HG03460 (cell line): ENCODE measurements at regions not wholly inside any gene's neighbourhood (a gene's known extent, or its start where the extent isn't known, plus 50 kb on each side); places are given as distances from the start of the nearest gene placed in this dataset.
"Not testable (repeated sequence)": the region's sequence is repeated elsewhere in the genome, so short reads cannot be mapped to it uniquely, and the experiment has no call there.

ENCODE experiments used
- ATAC-seq: cut with Tn5 transposase; IDR thresholded peaks from one replicate; pipeline ENCODE4 v1.9.1; 2021; ENCODE audit not compliant: unreplicated experiment

DNA sequence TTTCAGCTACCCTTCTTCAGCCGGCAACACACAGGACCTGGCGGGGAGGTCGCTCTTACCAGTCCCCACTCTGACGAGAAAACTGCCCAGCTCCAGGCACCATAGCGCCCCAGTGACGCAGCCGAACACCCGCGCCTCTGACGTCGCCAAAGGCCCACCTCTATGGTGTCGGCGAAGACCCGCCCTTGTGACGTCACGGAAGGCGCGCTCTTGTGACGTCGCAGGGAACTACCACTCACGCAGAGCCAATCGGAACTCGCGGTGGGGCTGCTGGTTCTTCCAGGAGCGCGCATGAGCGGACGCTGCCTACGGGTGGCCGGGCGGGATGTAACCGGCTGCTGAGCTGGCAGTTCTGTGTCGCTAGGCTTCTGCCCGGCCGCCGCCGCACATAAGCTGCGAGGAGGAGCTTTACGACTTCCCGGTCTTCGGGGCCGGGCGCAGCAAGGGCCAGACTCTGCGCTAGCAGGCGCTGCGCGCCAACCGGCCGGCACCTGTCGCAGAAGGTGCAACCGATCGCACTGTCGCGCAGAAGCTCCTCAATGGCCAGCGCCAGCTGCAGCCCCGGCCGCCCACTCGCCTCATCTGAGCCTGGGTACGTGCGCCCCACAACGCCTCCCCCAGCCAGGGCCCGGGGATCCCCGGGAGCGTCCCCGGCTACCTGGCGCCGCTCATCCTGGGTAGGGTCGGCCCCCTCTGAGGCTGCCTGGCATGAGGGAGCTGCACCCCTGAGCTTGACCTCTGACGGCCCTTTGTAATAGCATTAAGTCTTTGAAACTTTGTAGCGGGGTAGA, 121.3 kb upstream of the FBXO28 start:
- ATAC-seq = peak; percentile 100

DNA sequence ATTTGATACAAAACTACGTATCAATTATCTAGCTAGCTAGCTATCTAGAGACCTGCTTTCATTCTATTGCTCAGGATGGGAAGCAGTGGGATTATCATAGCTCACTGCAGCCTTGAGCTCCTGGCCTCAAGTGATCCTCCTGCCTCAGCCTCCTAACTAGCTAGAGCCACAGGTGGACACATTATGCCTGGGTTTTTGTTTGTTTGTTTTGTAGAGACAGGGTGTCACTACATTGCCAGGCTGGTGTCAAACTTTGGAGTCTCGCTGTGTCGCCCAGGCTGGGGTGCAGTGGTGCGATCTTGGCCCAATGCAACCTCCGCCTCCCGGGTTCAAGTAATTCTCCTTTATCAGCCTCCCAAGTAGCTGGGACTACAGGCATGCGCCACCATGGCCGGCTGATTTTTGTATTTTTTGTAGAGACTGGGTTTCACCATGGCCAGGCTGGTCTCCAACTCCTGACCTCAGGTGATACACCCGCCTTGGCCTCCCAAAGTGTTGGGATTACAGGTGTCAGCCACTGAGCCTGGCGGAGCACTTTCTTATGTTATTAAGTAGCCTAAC, 122.5 kb upstream of the FBXO28 start:
- ATAC-seq = not testable (repeated sequence)

DNA sequence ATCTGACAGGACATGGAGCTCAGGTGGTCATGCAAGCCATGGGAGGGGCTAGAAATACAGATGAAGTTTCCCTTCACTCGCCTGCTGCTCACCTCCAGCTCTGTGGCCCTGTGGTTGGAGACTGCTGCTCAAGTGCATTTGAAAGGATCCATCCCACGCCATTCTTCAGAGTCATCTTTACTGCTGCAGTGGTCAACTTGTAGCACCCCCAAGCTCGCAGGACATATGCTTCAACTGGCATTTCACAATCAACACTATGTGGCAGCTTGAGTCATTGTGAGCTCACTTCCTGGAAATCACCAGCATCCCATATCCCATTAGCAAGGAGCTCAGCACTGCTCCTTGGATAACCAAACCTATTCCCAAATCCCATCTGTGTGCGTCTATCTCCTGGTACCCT, 116.2 kb upstream of the TP53BP2 start:
- ATAC-seq = not testable (repeated sequence)

DNA sequence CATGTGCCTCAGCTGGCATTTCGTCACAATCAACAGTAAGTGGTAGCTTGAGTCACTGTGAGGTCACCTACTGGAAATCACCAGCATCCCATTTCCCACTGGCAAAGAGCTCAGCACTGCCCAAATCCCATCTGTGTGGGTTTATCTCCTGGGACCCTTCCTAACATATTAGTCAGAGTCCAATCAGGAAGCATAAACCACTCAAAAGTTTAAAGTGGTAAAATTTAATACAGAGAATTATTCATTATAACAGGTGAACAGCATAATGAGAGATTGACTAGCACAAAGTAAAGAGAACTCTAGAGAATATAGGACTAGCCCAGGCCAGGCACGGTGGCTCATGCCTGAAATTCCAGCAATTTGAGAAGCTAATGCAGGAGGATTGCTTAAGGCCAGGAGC, 107.1 kb upstream of the TP53BP2 start:
- not testable (repeated sequence) for ATAC-seq

DNA sequence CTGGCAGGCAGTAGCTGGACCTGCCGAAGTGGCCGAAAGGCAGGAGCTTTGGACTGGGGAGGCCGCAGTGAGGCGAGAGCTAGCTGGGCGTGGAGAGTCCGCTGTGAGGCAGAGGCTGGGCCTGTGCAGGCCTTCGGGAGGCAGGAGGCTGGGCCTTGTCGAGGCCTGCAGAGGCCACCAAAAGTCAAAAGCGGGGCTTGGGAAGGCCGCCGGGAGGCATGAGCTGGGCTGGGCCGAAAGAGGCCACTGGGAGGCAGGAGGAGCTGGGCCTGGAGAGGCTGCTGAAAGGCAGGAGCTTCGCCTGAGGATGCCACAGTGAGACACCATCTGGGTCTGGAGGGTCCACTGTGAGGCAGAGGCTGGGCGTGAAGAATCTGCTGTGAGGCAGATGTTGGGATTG, 105.8 kb upstream of the TP53BP2 start:
- not testable (repeated sequence) for ATAC-seq

DNA sequence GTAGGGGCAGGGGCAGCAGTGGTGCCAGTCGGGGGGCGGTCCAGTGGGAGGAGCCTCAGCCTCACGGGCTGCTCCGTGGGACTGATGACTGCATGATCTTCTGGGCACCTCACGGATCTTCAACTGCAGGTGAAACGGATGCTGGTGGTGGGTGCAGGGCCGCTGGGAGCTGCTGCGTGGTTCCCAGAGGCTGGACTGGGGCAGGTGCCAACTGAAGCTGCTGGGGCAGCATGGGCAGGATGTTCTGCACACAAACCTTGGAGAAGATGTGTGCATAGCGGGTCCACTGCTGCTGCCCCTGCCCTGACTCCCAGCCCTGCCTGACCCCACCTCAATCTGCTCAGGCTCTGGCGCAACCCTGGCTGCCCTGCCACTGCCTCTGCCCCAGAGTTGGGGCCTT, 104.2 kb upstream of the TP53BP2 start:
- not testable (repeated sequence) for ATAC-seq

GRCh38 chr1:223948041-223948440, 102.3 kb upstream of the TP53BP2 start:
- ATAC-seq = not testable (repeated sequence)

- not testable (repeated sequence) for ATAC-seq
Measured at GRCh38 chr1:223936592-223936991, 90.8 kb upstream of the TP53BP2 start.

GRCh38 chr1:223931476-223931875, 85.7 kb upstream of the TP53BP2 start:
- not testable (repeated sequence) for ATAC-seq

DNA sequence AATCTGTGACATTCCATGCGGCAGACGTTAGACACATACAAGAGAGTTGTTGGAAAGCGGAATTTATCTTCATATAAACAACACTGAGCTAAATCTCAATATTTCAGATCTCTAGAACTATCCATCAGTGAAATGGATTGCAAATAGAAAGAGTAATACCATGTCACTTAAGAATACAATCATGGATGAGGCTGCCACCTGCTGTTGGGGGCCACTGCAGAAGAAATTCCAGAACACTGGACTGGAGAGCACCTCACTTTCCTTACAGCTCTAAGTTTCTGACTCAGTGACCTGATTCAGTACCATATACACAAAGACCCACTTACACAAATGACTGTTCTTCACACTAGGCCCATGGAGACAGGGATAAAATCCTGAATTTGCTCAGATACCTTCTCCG, 75.1 kb upstream of the TP53BP2 start:
- not testable (repeated sequence) for ATAC-seq

- ATAC-seq = not testable (repeated sequence)
Measured at GRCh38 chr1:223915476-223915875, 69.7 kb upstream of the TP53BP2 start.

DNA sequence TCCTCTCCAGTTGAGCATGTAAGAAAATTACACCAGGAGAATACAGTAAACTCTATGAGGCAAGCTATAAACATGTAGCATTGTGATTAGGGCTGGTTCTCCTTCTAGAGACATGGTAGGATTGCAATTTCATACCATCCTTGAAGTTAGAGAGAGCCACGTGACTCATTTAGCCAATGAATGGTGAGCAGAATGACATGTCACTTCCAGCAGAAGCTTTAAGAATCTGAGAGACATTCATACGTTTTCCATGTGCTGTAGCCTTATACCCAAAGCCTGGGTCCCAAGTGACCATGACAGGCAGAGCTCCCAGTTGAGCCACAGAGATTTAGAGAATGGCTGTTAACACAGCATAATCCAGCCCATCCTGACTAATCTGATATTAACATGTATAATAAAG, 68.0 kb upstream of the TP53BP2 start:
- ATAC-seq = not testable (repeated sequence)

GRCh38 chr1:223907943-223908587, 62.3 kb upstream of the TP53BP2 start:
- ATAC-seq = not testable (repeated sequence)

- ATAC-seq = not testable (repeated sequence)
Measured at GRCh38 chr1:223903221-223903620, 57.5 kb upstream of the TP53BP2 start.

GRCh38 chr1:223899775-223900174, 54.0 kb upstream of the TP53BP2 start:
- not testable (repeated sequence) for ATAC-seq

GRCh38 chr1:223897097-223897496, 51.4 kb upstream of the TP53BP2 start:
- ATAC-seq = not testable (repeated sequence)

- ATAC-seq = not testable (repeated sequence)
Measured at GRCh38 chr1:223895950-223896349, 50.2 kb upstream of the TP53BP2 start.
